HPDE6-E6E7 (cell line): ENCODE measurements at regions not wholly inside any gene's neighbourhood (a gene's known extent, or its start where the extent isn't known, plus 50 kb on each side); places are given as distances from the start of the nearest gene placed in this dataset.
"Not testable (repeated sequence)": the region's sequence is repeated elsewhere in the genome, so short reads cannot be mapped to it uniquely, and the experiment has no call there.

Experiments
- DNase-seq: peaks from one replicate; pipeline ENCODE4 v3.0.0; 2011; ENCODE audit warnings: missing footprints; ENCODE audit errors: extremely low spot score

DNA sequence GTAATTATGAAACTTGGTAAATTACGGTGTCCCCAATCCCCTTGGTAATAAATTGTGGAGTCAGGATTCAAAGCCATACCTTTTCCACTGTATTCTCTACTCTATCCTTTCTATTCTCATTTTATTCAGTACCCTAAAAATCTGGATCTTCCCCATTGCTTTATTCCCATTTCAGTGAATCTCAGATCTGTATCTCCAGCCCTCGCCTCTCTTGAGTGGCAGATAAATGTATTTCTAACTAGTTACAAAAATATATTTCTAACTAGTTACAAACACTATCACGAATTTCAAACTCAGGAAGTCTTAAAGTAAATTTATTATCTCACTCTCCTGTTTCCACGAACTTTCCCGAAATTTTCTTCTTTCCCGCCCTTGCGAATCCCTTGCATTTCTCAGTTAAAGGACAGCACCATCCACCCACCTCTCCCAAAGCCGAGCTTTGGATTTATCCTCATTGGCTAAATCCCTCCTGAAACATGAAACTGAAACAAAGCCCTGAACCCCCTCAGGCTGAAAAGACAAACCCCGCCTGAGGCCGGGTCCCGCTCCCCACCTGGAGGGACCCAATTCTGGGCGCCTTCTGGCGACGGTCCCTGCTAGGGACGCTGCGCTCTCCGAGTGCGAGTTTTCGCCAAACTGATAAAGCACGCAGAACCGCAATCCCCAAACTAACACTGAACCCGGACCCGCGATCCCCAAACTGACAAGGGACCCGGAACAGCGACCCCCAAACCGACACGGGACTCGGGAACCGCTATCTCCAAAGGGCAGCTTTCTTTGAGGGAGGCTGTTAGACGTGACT lies 164.3 kb upstream of the PABPC3 start:
- no peak for DNase-seq

DNA sequence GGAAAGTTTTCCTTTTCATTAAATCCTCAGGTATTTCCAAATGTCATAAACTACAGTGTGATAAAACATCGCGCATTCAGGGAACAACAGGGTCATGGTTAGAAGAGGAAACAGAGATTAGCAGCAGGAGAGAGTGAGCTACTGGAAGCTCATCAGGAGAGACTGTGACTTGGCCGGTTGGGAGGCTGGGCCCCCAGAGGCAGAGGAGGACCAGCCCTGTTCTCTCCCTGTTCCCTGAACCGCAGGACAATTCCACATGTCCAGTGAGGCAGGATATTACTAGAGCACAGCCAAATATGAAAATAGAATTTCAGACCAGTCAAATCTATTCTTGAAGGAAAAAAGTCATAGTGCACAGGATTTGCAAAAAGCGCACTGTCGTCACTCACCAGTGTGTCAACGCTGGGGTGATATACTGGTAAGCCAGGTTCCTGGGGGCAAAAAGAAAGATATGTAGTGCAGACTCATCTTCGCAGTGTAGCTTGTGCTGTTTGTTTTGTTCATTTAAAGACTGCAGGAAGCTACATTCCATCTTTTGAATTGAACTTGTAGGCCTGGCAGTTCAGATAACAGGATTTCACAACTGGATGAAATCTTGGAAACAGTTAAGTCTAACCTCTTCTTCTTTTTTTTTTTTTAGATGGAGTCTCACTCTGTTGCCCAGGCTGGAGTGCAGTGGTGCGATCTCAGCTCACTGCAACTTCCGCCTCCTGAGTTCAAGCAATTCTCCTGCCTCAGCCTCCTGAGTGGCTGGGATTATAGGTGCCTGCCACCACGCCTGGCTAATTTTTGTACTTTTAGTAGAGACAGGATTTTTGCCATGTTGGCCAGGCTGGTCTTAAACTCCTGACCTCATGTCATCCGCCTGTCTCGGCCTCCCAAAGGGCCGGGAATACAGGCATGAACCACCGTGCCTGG lies 162.6 kb upstream of the PABPC3 start:
- DNase-seq, result not testable (repeated sequence)

DNA sequence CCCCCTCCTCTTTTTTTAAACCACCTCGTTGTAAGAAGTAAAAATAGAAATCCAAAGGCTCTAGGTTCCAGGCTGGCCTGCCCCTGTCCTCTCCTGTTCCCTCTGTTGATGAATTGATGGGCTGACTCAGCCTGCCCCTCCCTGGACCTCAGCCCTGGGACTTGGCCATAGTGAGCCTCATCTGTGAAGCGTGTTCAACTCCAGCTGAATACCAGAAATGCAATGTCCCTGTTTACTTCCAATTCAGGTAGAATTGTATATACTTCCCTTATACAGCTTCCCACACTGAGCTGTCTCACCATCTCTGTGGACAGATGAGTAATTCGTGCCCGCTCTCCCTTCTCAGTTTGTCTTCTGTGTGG lies 161.9 kb upstream of the PABPC3 start:
- not testable (repeated sequence) for DNase-seq

DNA sequence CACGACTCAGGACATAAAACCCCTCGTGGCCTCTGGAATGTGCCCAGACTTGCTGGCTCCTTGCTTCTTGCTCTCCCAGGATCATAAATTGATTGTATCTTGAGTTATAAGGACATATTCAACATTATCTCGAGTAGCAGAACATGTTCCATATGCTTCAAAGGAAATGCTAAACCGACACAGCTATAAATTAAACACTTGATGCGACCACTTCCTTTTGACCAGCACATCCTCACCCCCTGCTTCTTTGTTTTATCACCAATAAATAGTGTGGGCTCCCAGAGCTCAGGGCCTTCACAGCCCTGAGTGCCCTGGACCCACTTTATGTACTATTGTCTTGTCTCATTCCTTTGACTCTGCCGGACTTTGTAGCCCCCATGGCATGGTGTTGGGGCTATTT lies 157.0 kb upstream of the PABPC3 start:
- DNase-seq, result no peak

DNA sequence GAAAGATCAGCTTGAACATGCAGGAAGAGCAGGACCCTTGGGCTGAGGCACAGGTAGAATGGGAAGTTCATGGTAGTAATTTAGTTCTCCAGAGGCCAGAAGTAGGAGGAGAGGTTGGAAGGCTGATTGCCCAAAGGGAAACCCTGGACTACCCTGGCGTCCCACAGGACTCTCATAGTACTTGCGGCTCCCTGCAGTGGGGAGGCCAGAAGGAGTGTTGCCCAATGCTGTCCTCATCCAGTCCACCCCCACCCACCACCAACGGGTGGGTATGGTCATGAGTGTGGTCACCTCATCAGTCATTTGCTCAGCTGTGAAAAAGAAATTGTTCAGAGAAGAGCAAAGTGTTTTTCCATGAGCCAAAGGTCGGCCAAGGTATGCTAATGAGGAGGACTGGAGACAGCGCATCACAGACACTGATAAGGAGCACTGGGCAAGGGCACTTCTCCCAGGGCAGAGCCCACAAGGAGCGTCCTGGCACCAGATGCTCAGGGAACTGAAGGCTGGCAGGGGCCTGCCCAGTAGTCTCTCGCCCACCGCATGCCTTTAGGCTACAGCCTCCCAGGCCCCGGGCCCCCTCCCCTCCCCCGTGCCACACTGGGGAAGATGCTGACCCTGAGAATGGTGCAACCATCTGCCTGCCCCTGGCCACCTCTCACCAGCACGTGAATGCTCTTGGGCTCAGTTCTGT lies 154.8 kb upstream of the PABPC3 start:
- not testable (repeated sequence) for DNase-seq

DNA sequence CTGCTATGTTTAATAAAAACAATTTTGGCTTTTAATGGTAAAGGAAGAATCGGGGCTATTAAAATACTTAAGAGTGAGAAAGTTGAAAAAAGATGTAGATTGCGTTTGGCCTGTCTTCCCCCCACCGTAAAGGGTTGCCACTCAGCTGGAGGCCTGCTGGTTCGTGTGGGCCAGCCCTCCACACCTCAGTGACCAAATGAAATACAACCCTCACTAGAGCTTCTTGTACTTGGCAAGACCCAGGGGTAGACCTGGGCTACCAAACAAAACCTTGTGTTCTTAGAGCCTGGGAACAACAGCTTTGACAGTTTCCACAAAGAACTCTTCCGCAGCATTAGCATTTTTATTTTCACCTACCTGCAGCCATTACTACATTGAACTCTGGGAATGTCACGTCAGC lies 152.8 kb upstream of the PABPC3 start:
- DNase-seq, result no peak

DNA sequence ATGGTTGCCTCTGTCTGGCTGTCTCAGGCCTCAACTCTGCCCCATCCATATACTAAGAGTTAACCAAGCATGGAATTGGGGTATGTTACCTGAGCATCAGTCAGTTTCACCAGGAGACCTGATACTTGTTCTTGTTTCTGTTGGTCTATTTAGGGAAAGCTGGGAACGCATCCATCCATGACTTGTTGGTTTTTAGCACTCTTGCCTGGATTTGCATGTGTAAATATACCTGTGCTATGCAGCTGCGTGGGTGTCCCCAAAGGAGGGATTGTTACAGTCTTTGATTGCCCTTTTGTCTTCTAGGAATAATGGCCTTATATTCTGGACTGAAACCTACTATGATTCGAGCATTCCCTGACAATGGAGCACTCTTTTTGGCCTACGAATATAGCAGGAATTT lies 151.9 kb upstream of the PABPC3 start:
- not testable (repeated sequence) for DNase-seq

DNA sequence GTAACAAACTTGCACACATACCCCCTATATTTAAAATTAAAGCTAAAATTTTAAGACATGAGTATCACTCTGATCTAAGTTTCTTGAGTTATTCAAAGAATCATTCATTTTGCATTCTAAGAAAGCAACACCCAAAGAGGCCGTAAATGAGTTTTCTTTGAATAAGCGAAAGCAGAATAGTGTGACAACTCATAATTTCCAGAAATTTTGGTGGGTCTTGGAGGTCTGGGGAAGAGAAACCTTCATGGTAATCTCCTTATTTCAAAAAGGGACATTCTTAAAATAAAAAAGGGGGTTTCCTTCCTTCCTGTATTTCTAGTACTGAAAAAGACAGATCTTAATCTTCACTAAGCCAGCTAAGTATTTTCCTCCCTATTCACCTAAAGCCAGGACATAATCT lies 147.0 kb upstream of the PABPC3 start:
- DNase-seq, result not testable (repeated sequence)

DNA sequence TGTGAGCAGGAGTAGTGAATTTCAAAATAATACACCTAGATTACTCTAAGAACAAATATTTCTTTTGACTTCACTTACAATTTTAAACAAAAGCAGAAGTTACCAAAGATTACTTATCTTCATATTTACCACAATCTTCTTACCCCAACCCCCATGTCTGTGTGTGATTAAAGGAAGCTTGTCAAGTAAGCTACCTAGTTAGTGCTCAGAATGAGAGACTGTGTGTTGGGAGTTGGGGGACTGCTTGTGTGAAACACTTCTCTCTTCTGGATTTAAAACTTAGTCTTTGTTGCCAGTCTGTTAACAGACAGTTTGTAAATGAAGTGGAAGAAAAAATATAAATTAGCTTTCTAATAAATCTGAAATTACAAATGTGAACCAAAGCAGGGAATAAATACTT lies 145.3 kb upstream of the PABPC3 start:
- not testable (repeated sequence) for DNase-seq

DNA sequence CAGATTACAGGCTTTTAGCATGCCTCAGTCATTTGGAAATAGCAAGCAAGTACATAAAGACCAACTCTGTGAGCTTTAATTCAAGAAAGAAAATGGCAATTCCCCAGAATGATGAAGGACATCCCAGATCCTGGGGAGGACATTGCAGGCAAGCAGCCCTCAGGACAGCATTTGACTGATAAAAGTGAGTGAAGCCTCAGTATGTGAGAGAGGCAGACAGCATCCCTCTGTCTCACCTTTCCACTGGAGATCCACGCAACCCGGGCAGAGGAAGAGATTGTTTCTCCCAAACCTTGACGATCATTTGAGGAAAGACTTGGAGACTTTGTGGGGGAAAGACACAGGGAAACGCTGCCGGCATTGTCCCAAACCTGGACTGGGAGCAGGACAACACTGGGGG lies 128.0 kb upstream of the PABPC3 start:
- not testable (repeated sequence) for DNase-seq

DNA sequence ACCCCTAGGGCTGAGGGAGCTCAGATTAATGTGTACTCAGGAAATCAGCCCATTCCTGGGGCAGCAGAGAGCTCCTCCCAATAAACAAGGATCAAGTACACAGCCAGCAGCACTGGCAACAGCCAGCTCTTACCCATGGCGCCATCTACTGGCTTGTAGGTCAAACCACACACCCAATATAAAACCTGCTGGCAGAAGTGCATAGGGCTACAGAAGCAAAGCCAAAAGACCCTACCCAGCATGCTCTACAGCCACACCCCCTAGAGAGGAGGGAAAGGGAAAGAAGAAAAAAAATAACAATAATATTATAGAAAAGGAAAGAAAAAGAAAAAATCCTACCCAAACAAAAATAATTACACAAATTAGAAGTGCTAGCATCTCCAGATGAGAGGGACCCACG lies 127.5 kb upstream of the PABPC3 start:
- not testable (repeated sequence) for DNase-seq

DNA sequence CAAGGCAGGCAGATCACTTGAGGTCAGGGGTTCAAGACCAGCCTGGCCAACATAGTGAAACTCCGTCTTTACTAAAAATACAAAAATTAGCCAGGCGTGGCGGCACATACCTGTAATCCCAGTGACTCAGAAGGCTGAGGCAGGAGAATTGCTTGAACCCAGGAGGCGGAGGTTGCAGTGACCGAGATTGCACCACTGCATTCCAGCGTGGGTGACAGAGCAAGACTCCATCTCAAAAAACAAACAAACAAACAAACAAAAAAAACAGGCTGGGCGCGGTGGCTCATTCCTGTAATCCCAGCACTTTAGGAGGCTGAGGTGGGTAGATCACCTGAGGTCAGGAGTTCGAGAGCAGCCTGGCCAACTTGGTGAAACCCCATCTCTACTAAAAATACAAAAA lies 122.8 kb upstream of the PABPC3 start:
- DNase-seq, result not testable (repeated sequence)

DNA sequence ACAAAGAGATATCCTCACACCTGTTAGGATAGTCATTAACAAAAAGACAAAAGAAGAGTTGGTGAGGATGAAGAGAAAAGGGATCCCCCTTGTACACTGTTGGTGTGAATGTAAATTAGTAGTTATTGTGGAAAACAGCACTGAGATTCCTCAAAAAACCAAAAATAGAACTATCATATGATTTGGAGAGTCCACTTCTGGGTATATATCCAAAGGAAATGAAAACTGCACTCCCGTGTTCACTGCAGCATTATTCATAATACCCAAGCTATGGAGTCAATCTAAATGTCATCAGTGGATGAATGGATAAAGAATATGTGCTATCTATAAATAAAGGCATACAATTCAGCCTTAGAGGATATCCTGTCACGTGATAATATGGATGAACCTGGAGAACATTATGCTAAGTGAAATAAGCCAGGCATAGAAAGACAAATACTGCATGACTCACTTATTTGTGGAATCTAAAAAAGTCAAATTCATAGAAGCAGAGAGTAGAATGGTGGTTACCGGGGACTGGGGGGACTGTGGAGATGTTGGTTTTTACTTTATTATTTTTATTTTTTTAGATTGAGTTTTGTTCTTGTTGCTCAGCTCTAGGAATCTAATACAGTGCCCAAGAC lies 114.6 kb upstream of the PABPC3 start:
- DNase-seq, result not testable (repeated sequence)

DNA sequence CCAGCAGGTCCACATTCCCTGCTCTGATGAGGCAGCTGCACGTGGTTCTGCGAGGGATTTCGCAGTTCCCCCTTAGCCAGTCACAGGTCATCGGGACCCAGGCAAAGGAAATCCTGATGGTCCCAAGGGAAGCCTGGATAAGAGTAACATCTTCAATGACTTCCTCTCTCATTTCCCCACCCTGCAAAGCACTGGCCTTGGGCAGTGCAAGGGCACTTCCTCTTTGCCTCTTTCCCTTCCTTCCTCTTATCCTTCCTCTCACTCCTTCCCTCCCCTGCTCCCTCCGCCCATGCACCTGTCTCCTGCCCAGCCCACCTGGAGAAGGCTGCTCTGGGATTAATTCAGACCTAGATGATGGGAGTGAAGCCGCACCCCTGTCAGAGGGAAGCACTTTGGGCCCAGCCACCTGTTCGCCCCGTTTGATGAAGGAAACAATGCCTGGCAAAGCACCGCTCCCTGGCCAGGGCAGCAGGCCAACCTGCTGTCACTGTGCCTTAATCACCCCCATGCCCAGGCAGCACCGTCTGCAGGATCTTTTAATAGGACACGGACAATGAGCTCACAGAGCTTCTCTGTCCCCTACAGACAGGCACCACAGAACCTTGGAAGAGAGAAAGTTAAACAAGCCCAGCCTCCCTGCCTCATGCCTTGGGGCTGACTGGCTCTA lies 113.5 kb upstream of the PABPC3 start:
- no peak for DNase-seq

DNA sequence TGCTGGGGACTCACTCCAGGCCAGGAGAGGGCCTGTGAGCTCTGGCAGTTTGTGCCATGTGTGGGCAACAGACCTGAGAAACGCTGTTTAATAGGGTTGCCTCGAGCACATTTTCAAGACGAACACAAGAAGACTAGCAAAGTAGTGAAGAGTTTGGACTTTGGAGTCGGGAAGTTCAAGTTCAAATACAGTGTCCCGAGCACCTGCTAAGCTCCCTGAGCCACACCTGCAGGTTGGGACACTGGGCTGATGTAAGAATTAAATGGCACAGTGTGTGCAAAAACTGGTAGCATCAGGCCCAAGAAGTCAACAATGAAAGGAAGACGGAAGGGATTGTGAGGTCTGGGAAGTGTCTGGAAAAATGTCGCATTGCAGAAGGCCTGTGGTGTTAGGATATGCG lies 112.8 kb upstream of the PABPC3 start:
- no peak for DNase-seq

DNA sequence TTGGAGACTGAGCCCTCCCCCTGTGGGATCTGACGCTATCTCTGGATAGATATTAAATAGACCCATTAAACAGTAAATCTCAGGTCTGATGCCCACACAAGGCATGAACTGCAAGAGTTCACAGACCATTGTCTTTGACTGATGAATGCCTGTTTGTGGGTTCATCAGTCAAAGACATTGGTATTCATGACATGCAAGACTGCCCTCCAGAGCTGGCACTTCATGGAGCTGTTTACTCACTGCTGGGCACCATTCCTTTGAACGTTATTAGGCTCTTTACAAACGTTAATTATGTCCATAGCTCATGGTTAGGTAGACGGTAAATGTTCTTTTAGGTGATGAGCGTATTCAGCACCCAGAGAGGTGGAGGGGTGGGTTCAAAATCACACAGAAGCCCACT lies 111.8 kb upstream of the PABPC3 start:
- DNase-seq, result no peak

DNA sequence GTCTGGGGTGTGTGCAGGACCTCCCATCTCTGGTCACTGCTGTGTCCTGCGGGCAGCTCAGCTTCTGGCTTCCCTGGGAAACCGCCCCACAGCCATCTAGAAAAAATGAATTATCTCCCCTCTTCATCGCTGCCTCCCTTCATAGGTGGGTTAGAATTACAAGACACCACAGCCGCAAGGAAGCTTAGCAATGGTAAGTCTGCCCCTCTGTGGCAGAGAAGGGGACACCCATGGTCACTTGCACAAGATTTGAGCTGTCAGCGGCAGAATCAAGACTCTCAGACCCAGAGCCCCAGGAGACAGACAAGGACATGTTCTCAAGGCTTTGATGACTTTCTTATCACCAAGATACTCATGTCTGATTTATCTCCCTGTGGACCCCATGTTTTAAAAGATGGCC lies 110.8 kb upstream of the PABPC3 start:
- no peak for DNase-seq

DNA sequence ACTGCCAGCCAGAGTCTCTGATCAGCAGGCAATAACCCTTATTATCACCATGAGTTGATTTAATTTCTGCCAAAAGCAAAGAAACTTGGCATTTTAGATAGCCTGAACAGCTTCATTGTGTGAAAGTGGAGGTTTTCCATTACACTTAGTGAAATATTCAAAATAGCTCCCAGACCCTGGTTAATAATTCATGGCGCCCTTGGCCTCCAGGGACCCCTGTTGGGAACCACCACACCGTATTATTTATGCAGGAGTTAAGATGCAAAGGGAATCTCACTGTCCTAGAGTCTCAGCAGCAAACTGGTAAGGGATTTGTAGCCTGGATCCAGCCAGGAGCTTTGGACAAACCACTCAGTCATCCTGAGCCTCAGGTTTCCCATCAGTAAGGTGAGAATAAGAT lies 110.0 kb upstream of the PABPC3 start:
- DNase-seq, result no peak

DNA sequence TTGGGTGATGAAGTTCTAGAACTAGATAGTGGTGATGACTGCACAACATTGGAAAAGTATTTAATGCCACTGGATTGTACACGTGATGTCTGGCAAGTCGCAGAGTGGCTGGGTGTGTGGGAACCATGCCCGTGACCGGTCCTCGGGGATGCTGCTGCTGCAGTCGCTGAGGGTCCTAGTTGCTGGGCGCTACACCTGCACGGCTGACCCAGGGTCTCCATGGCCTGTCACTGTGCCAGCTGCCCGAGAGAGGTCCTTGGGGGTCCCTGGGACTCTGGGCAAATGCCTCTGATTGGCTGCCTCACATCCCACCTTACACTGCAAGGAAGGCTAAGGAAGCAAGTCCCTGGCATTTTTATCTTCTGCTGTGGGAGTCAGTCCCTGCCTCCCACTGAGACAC lies 109.1 kb upstream of the PABPC3 start:
- DNase-seq, result no peak

DNA sequence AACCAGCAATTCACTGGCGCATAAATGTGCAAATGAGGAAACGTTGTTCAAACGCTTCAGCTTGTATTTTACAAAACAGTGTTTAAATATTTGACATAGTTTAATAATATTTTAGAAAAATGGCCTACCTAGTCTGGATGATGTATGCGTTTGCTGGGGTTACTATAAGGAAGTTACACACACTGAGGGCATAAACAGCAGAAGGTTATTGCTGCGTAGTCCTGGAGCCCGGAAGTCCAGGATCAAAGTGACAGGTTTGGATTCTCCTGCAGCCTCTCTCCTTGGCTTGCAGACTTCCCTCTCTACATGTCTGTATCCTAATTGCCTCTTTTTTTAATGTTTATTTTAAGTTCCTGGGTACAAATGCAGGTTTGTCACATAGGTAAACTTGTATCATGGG lies 106.0 kb upstream of the PABPC3 start:
- DNase-seq, result not testable (repeated sequence)

DNA sequence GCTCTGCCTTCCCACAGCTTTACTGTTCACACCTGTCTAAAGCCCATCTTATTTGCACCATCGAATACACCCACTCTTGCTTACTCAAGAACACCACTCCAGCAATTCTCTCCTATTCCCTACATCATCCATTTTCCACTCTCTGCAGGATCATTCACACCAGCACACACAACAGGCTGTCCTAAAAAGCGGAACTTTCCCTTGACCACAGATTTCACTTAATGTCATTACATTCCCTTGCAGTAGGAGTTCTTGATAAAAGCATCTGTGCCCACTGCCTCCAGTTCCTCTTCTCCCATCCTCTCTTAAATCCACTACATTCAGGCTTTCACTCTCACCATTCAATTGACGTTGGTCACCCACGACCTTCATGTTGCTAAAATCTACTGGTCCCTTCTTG lies 103.0 kb upstream of the PABPC3 start:
- not testable (repeated sequence) for DNase-seq
